Keratinocyte (primary cell): ENCODE measurements at regions not wholly inside any gene's neighbourhood (a gene's known extent, or its start where the extent isn't known, plus 50 kb on each side); places are given as distances from the start of the nearest gene placed in this dataset.

Source experiments
- DNase-seq: peaks from one replicate; pipeline ENCODE4 v3.0.0-alpha.2; 2011; ENCODE audit warnings: low read depth, missing footprints, low spot score
- FAIRE-seq: peaks from 2 replicates; lab custom pipeline; 2011; peaks lifted over from hg19 to GRCh38; lab: Jason Lieb, UNC
- H2AFZ ChIP-seq: 2 replicates; pipeline ENCODE4 v1.6.0; 2012; ENCODE audit warnings: low read length, control low read depth, inconsistent platforms; ENCODE audit not compliant: control insufficient read depth
- H3K27ac ChIP-seq: 2 replicates; pipeline ENCODE4 v1.5.1; 2011; ENCODE audit warnings: low read length; ENCODE audit not compliant: control insufficient read depth, insufficient read depth
- H3K27me3 ChIP-seq: 3 replicates; pipeline ENCODE4 v1.6.0; 2011; ENCODE audit warnings: low read length; ENCODE audit not compliant: control insufficient read depth, insufficient read depth; ENCODE audit errors: extremely low read depth
- H3K36me3 ChIP-seq, 2 experiments: 2 replicates in 1 of 2; 3 replicates in 1 of 2; pipeline ENCODE4 v1.5.1; 2011; ENCODE audit warnings: low read length in 2 of 2, mild to moderate bottlenecking in 1 of 2; ENCODE audit not compliant: control insufficient read depth in 2 of 2, insufficient read depth in 2 of 2; ENCODE audit errors: extremely low read depth in 1 of 2
- H3K4me1 ChIP-seq: 3 replicates; pipeline ENCODE4 v1.5.1; 2011; ENCODE audit warnings: low read length; ENCODE audit not compliant: control insufficient read depth, insufficient read depth; ENCODE audit errors: extremely low read depth
- H3K4me2 ChIP-seq: 3 replicates; pipeline ENCODE4 v1.6.0; 2011; ENCODE audit warnings: low read depth, low read length; ENCODE audit not compliant: control insufficient read depth, insufficient read depth; ENCODE audit errors: extremely low read depth
- H3K4me3 ChIP-seq, 3 experiments: fragments of 200-600 bp in 1 of 3; sonication (generic) in 1 of 3; 2 replicates in 2 of 3; 3 replicates in 1 of 3; pipeline ENCODE4 v1.5.1; 2011 to 2016; ENCODE audit warnings: low read length in 3 of 3, mild to moderate bottlenecking in 3 of 3, control low read depth in 2 of 3, inconsistent platforms in 1 of 3, low read depth in 1 of 3, mixed read lengths in 1 of 3, mixed run types in 1 of 3, moderate library complexity in 1 of 3; ENCODE audit not compliant: control insufficient read depth in 2 of 3, insufficient read depth in 2 of 3; ENCODE audit errors: extremely low read depth in 1 of 3
- H3K79me2 ChIP-seq: 2 replicates; pipeline ENCODE4 v1.6.0; 2012; ENCODE audit warnings: low read length; ENCODE audit not compliant: control insufficient read depth, insufficient read depth
- H3K9ac ChIP-seq: 3 replicates; pipeline ENCODE4 v1.6.0; 2011; ENCODE audit warnings: low read length; ENCODE audit not compliant: control insufficient read depth, insufficient read depth; ENCODE audit errors: extremely low read depth
- H3K9me1 ChIP-seq: 3 replicates; pipeline ENCODE4 v1.6.0; 2011; ENCODE audit warnings: low read length; ENCODE audit not compliant: control insufficient read depth, insufficient read depth; ENCODE audit errors: extremely low read depth
- H3K9me3 ChIP-seq: 2 replicates; pipeline ENCODE4 v1.5.1; 2012; ENCODE audit warnings: low read depth, low read length; ENCODE audit not compliant: control insufficient read depth
- H4K20me1 ChIP-seq: 3 replicates; pipeline ENCODE4 v1.6.0; 2011; ENCODE audit warnings: low read length; ENCODE audit not compliant: control insufficient read depth, insufficient read depth; ENCODE audit errors: extremely low read depth
- CTCF ChIP-seq, 3 experiments: IDR thresholded peaks in 1 of 3; conservative IDR thresholded peaks in 1 of 3; optimal IDR thresholded peaks in 1 of 3; 2 replicates in 2 of 3; 3 replicates in 1 of 3; pipeline versions ENCODE3 to v1.5.1; 2011; ENCODE audit warnings: low read length in 3 of 3, mild to moderate bottlenecking in 3 of 3, moderate library complexity in 2 of 3, control low read depth in 1 of 3, inconsistent platforms in 1 of 3; ENCODE audit not compliant: insufficient read depth in 2 of 3; ENCODE audit errors: extremely low read depth in 1 of 3
- EZH2 ChIP-seq: IDR thresholded peaks from one replicate; pipeline ENCODE4 v1.6.1; 2012; ENCODE audit warnings: inconsistent platforms, mild to moderate bottlenecking, low read length, moderate library complexity
- dilution Hi-C: fragments of 300-500 bp; cut with MboI; formaldehyde crosslinking; loops from one replicate; pipeline ENCODE4 v1.7.0; 2020; ENCODE audit warnings: low sequenced_read_pairs; ENCODE audit not compliant: extremely low pct_ligation_motif_present

- Histone ChIP-seq H3K9me1 (no peaks in the 10 kb centered on the region), H3K9me3 (no peaks in the 10 kb centered on the region), H3K79me2 (no peaks in the 10 kb centered on the region), H3K4me3 (no peak overlapping the region), H3K4me1 (no peaks in the 10 kb centered on the region), H3K4me2 (no peak overlapping the region), H3K9ac (no peak overlapping the region), H2AFZ (no peak overlapping the region), H4K20me1 (no peaks in the 10 kb centered on the region), H3K36me3 (no peaks in the 10 kb centered on the region), H3K27ac (no peak overlapping the region), H3K27me3 (no peaks in the 10 kb centered on the region)
- dilution Hi-C loops = no loop called here
- DNase-seq = no peak
- TF ChIP-seq CTCF (optimal IDR thresholded peaks at IDR 0.05 in 1 of 3, IDR thresholded peaks at IDR 0.05 in 1 of 3, conservative IDR thresholded peaks at IDR 0.05 in 1 of 3; ENCODE audit: extremely low read depth in 1 of 3, insufficient read depth in 2 of 3, low read length in 3 of 3) (no peak), EZH2 (no peak)
- no peak for FAIRE-seq
Observed at GRCh38 chr3:64852738-64853137, 164.9 kb upstream of the ADAMTS9 start.

GRCh38 chr3:64848822-64849221, 161.0 kb upstream of the ADAMTS9 start:
- no peak overlapping the region for H3K4me2 ChIP-seq
- no peaks in the 10 kb centered on the region for H3K27me3 ChIP-seq
- no peak overlapping the region for H3K27ac ChIP-seq
- no peaks in the 10 kb centered on the region for H4K20me1 ChIP-seq
- DNase-seq (no peak), FAIRE-seq (no peak)
- dilution Hi-C loops = no loop called here
- H2AFZ ChIP-seq = no peak overlapping the region
- no peaks in the 10 kb centered on the region for H3K9me1 ChIP-seq
- no peaks in the 10 kb centered on the region for H3K79me2 ChIP-seq
- TF ChIP-seq EZH2 (no peak), CTCF (optimal IDR thresholded peaks at IDR 0.05 in 1 of 3, IDR thresholded peaks at IDR 0.05 in 1 of 3, conservative IDR thresholded peaks at IDR 0.05 in 1 of 3; ENCODE audit: extremely low read depth in 1 of 3, insufficient read depth in 2 of 3, low read length in 3 of 3) (no peak)
- H3K36me3 ChIP-seq = no peaks in the 10 kb centered on the region
- H3K4me1 ChIP-seq = no peaks in the 10 kb centered on the region
- no peaks in the 10 kb centered on the region for H3K9me3 ChIP-seq
- H3K4me3 ChIP-seq = no peak overlapping the region
- no peak overlapping the region for H3K9ac ChIP-seq
